ENCODE measurements at regions not wholly inside any gene's neighbourhood (a gene's known extent, or its start where the extent isn't known, plus 50 kb on each side); places are given as distances from the start of the nearest gene placed in this dataset.

DNA sequence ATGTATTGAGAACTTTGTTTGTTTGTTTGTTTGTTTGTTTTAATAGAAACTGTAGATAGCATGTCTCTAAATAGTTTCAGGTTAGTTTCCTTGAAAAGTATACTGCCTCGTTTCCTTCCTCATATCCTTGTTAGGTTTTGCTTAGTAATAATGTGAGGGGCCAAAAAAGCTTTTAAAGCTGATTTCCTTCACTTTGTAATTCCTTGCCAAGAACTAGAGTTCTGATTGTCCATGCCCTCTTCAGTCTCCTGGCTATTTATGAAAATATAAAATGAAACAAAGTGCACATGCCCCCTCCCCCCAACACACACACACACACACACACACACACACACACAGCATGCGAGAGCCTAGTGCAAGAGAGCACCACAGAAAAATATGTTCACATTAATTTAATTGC is 115.8 kb downstream of the FZD1 start:
- in situ Hi-C loops (cut with HindIII; ENCODE audit: extremely low pct_ligation_motif_present, low pct_unique_long_range_greater_than_20kb) (no loop called here), intact Hi-C loops (cut with micrococcal nuclease; ENCODE audit: unreplicated experiment) (loop anchor here (10.0 kb wide), 1 partner anchor 255 kb away; no protein-coding TSS in a partner anchor)
- CTCF ChIA-PET (ENCODE audit: low intra/inter-chr PET ratio, low total read pairs): no interaction called here
- Histone ChIP-seq H3K79me2 (ENCODE audit: insufficient read depth, low read length) (no peaks in the 10 kb centered on the region), H3K4me2 (ENCODE audit: low read depth, low read length) (no peak overlapping the region), H2AFZ (ENCODE audit: low read length) (no peak overlapping the region), H3K27ac (ENCODE audit: extremely low read length, insufficient read depth, low read length) (no peak overlapping the region), H4K20me1 (ENCODE audit: insufficient read depth, low read length) (no peaks in the 10 kb centered on the region), H3K36me3 (replicated peaks in 1 of 2; ENCODE audit: control insufficient read depth in 1 of 2, insufficient read depth in 2 of 2, low read length in 2 of 2) (no peaks in the 10 kb centered on the region), H3K27me3 (ENCODE audit: control insufficient read depth in 1 of 2, insufficient read depth in 2 of 2, low read length in 2 of 2) (no peaks in the 10 kb centered on the region), H3K9ac (ENCODE audit: insufficient read depth, low read depth, low read length) (no peak overlapping the region), H3K4me1 (ENCODE audit: insufficient read depth, low read length) (no peaks in the 10 kb centered on the region), H3K9me3 (ENCODE audit: low read length) (no peaks in the 10 kb centered on the region), H3K4me3 (replicated peaks in 1 of 3; ENCODE audit: insufficient read depth in 1 of 3, low read depth in 2 of 3, low read length in 3 of 3) (no peak overlapping the region)
- no peak for ATAC-seq
- TF ChIP-seq DMTF1 (CRISPR knock-in tag; IDR thresholded peaks at IDR 0.05) (no peak), ZNF326 (CRISPR knock-in tag; IDR thresholded peaks at IDR 0.05; ENCODE audit: borderline replicate concordance) (no peak), CC2D1A (CRISPR knock-in tag; IDR thresholded peaks at IDR 0.05) (no peak)
- TF ChIP-seq, protein P1, sequence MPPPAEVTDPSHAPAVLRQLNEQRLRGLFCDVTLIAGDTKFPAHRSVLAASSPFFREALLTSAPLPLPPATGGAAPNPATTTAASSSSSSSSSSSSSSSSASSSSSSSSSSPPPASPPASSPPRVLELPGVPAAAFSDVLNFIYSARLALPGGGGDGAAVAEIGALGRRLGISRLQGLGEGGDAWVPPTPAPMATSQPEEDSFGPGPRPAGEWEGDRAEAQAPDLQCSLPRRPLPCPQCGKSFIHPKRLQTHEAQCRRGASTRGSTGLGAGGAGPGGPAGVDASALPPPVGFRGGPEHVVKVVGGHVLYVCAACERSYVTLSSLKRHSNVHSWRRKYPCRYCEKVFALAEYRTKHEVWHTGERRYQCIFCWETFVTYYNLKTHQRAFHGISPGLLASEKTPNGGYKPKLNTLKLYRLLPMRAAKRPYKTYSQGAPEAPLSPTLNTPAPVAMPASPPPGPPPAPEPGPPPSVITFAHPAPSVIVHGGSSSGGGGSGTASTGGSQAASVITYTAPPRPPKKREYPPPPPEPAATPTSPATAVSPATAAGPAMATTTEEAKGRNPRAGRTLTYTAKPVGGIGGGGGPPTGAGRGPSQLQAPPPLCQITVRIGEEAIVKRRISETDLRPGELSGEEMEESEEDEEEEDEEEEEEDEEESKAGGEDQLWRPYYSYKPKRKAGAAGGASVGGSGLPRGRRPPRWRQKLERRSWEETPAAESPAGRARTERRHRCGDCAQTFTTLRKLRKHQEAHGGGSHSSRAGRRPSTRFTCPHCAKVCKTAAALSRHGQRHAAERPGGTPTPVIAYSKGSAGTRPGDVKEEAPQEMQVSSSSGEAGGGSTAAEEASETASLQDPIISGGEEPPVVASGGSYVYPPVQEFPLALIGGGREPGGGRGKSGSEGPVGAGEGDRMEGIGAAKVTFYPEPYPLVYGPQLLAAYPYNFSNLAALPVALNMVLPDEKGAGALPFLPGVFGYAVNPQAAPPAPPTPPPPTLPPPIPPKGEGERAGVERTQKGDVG (CRISPR knock-in tag; IDR thresholded peaks at IDR 0.05; ENCODE audit: borderline replicate concordance): no peak
- 24% methylated on average over 2 of the region's 2 CpGs for WGBS (ENCODE audit: low lambda C conversion rate)
- no peak for DNase-seq (ENCODE audit: low spot score)
- no TSS peak for BruUV-seq (replicated peaks)
- POLR2A ChIA-PET: no interaction called here
- no peak for FAIRE-seq

All from HepG2 (cell line).